Neural crest cell (in vitro differentiated cells): ENCODE measurements at regions not wholly inside any gene's neighbourhood (a gene's known extent, or its start where the extent isn't known, plus 50 kb on each side); places are given as distances from the start of the nearest gene placed in this dataset.

Experiments used
- DNase-seq: peaks from one replicate; pipeline ENCODE4 v3.0.0; 2021; ENCODE audit warnings: low read depth, mixed read lengths, low spot score
- H3K27ac Mint-ChIP-seq: one replicate; pipeline ENCODE4 v1.8.0; 2021; ENCODE audit warnings: mild to moderate bottlenecking, mixed read lengths; ENCODE audit not compliant: unreplicated experiment
- H3K27me3 Mint-ChIP-seq: 2 replicates; pipeline ENCODE4 v1.8.0; 2021; ENCODE audit warnings: low read depth, mild to moderate bottlenecking, mixed read lengths
- H3K36me3 Mint-ChIP-seq: 2 replicates; pipeline ENCODE4 v1.8.0; 2021; ENCODE audit warnings: low read depth, mild to moderate bottlenecking, mixed read lengths
- H3K4me1 Mint-ChIP-seq: 2 replicates; pipeline ENCODE4 v1.8.0; 2021; ENCODE audit warnings: mixed read lengths
- H3K4me3 Mint-ChIP-seq: one replicate; pipeline ENCODE4 v1.8.0; 2021; ENCODE audit warnings: mild to moderate bottlenecking, mixed read lengths
- H3K9me3 Mint-ChIP-seq: 2 replicates; pipeline ENCODE4 v1.8.0; 2021; ENCODE audit warnings: mixed read lengths
- TF ChIP-seq, protein P1 (sequence below): fragments of 200-600 bp; sonication (generic); conservative IDR thresholded peaks from 2 replicates; pipeline ENCODE4 v1.5.0; 2021; ENCODE audit warnings: antibody characterized with exemption, mild to moderate bottlenecking

DNA sequence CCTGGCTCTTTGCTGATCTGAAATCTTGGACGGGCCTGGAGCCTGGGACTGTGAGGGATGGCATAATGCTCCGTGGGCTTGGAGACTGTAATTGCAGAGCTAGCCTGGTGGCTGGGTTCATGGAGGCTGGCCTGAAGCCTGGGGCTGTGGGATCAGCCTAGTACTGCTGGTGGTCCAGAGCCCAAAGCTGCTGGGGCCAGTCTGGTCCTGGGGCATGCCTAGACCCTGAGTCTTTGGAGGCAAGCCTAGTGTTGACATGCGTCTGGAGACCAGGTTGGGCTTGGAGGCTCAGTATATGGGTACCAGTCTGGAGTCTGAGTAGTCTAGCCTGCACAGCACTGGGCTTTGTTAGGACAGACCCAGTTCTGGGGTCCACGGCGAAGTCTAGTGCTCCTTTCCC, 172.0 kb upstream of the ZC4H2 start:
- H3K27me3 Mint-ChIP-seq = no peaks in the 10 kb centered on the region
- TF ChIP-seq, protein P1, sequence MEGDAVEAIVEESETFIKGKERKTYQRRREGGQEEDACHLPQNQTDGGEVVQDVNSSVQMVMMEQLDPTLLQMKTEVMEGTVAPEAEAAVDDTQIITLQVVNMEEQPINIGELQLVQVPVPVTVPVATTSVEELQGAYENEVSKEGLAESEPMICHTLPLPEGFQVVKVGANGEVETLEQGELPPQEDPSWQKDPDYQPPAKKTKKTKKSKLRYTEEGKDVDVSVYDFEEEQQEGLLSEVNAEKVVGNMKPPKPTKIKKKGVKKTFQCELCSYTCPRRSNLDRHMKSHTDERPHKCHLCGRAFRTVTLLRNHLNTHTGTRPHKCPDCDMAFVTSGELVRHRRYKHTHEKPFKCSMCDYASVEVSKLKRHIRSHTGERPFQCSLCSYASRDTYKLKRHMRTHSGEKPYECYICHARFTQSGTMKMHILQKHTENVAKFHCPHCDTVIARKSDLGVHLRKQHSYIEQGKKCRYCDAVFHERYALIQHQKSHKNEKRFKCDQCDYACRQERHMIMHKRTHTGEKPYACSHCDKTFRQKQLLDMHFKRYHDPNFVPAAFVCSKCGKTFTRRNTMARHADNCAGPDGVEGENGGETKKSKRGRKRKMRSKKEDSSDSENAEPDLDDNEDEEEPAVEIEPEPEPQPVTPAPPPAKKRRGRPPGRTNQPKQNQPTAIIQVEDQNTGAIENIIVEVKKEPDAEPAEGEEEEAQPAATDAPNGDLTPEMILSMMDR = no peak
- peaks cover 19% of the 10 kb centered on the region for H3K9me3 Mint-ChIP-seq
- DNase-seq = no peak
- no peak overlapping the region for H3K4me3 Mint-ChIP-seq
- H3K4me1 Mint-ChIP-seq = no peaks in the 10 kb centered on the region
- H3K27ac Mint-ChIP-seq = no peak overlapping the region
- H3K36me3 Mint-ChIP-seq = peaks cover 19% of the 10 kb centered on the region

DNA sequence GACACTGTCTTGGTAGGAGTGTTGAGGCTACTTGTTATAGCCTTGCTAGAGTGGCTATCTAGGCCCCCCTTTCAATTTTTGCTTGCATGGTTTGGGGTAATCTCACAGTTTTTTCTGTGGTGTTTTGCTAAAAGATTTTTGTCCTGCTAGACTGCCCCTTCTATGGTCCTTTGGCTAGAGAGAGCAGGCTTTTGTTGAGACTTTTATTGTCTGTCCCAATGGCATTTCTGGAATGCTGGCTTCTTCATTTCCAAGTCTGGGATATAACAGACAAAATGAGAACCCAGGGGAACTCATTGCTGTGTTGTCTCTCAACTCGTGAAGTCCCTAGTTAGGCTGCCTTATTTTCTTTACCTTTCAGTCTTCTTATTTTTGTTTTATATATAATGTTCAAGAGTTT, 160.2 kb upstream of the ZC4H2 start:
- H3K9me3 Mint-ChIP-seq = peaks cover 36% of the 10 kb centered on the region
- TF ChIP-seq, protein P1 = no peak

DNA sequence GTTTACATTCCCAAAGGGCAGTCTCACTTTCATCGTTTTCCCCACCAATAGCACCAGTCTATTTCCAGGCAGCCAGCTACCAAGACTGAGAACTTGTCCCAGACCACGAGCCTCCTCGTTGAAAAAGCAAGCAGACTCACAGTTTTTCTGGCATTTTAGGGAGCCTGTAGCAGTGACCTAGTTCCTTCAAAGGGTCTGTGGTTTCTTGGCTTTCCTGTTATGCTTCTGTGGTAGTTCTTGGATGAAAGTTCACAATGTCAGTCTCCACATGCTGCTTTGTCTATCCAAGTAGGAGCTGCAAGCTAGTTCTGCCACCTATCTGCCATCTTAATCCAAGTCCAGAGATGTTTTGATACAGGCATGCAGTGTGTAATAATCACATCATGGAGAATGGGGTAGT, 151.6 kb upstream of the ZC4H2 start:
- Mint-ChIP-seq H3K36me3 (peaks cover 28% of the 10 kb centered on the region), H3K9me3 (peaks cover 42% of the 10 kb centered on the region), H3K27ac (no peak overlapping the region), H3K4me1 (no peaks in the 10 kb centered on the region), H3K27me3 (no peaks in the 10 kb centered on the region), H3K4me3 (no peak overlapping the region)
- TF ChIP-seq, protein P1 = no peak
- no peak for DNase-seq

More for the DNA sequence above, 160.2 kb upstream of the ZC4H2 start:
- no peak for DNase-seq
- Mint-ChIP-seq H3K27me3 (no peaks in the 10 kb centered on the region), H3K27ac (no peak overlapping the region), H3K4me1 (no peaks in the 10 kb centered on the region), H3K4me3 (no peak overlapping the region), H3K36me3 (peaks cover 19% of the 10 kb centered on the region)

DNA sequence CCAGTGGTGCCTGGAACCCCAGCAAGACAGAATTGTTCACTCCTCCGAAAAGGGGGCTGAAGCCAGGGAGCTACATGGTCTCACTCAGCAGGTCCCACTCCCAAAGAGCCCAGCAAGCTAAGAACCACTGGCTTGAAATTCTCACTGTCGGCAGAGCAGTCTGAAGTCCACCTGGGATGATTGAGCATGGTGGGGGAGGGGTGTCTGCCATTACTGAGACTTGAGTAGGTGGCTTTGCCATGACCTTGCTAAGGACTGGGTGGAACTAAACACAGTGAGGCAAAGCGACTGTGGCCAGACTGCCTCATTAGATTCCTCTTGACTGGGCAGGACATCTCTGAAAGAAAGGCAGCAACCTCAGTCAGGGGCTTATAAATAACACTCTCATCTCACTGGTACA, 122.6 kb upstream of the ZC4H2 start:
- Mint-ChIP-seq H3K36me3 (peaks cover 17% of the 10 kb centered on the region), H3K4me1 (no peaks in the 10 kb centered on the region)
- TF ChIP-seq, protein P1 = no peak

DNA sequence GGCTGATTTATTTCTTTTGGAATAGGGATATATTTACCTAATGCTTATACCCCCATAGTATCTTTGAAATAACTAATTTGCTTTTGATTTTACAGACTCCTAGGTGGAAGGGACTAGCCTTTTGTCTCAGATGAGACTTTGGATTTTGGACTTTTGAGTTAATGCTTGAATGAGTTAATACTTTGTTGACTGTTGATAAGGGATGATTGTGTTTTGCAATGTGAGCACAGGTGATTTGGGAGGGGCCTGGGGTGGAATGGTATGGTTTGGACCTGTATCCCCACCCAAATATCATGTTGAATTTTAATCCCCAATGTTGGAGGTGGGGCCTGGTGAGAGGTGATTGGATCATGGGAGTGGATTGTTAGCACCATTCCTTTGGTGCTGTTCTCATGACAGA, 117.4 kb upstream of the ZC4H2 start:
- Mint-ChIP-seq H3K36me3 (peaks cover 11% of the 10 kb centered on the region), H3K4me1 (no peaks in the 10 kb centered on the region), H3K4me3 (no peak overlapping the region), H3K27me3 (no peaks in the 10 kb centered on the region), H3K27ac (no peak overlapping the region), H3K9me3 (peaks cover 31% of the 10 kb centered on the region)
- TF ChIP-seq, protein P1 = no peak
- DNase-seq = no peak

More for the DNA sequence above, 122.6 kb upstream of the ZC4H2 start:
- Mint-ChIP-seq H3K27me3 (no peaks in the 10 kb centered on the region), H3K27ac (no peak overlapping the region), H3K4me3 (no peak overlapping the region), H3K9me3 (peaks cover 35% of the 10 kb centered on the region)
- no peak for DNase-seq

DNA sequence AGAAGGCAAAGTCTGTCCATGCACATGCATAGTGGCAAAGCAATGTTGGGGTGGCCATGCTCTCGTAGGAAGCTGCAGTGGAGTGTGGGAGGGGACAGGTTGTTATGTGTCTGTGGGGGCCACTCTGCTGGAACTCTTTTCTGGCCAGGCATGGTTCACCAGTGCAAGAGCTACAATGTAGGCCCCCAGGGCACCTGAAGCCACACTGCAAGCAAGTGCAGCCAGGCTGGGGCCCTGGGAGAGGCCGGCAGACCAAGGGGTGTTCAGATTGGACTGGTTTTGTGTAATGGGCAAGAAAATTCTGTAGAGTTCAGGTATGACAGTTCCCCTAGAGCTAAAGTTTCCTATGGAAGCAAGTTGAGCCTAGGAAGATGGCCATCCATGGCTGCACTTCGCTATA, 97.0 kb upstream of the ZC4H2 start:
- no peak for DNase-seq
- TF ChIP-seq, protein P1 = no peak
- no peak overlapping the region for H3K27ac Mint-ChIP-seq
- H3K9me3 Mint-ChIP-seq = peaks cover 37% of the 10 kb centered on the region
- H3K4me3 Mint-ChIP-seq = no peak overlapping the region
- no peaks in the 10 kb centered on the region for H3K27me3 Mint-ChIP-seq
- peaks cover 49% of the 10 kb centered on the region for H3K36me3 Mint-ChIP-seq
- H3K4me1 Mint-ChIP-seq = no peaks in the 10 kb centered on the region
